NCI-H1694 (cell line): ENCODE measurements at regions not wholly inside any gene's neighbourhood (a gene's known extent, or its start where the extent isn't known, plus 50 kb on each side); places are given as distances from the start of the nearest gene placed in this dataset.

Experiments
- DNase-seq: peaks from one replicate; lab custom pipeline; 2025; lab: John Stamatoyannopoulos, UW

GRCh38 chr21:25329227-25329825 lies 278.0 kb downstream of the MRPL39 start:
- no peak for DNase-seq

- DNase-seq = no peak
Observed at GRCh38 chr21:25328736-25329135, 278.5 kb downstream of the MRPL39 start.

- no peak for DNase-seq
Observed at GRCh38 chr21:25326181-25326580, 281.1 kb downstream of the MRPL39 start.

GRCh38 chr21:25324666-25325065 lies 282.6 kb downstream of the MRPL39 start:
- DNase-seq = no peak

GRCh38 chr21:25323356-25323949 lies 283.8 kb downstream of the MRPL39 start:
- no peak for DNase-seq

- no peak for DNase-seq
Observed at GRCh38 chr21:25314247-25314646, 293.0 kb downstream of the MRPL39 start.

GRCh38 chr21:25313829-25314228 lies 293.5 kb downstream of the MRPL39 start:
- peak; percentile 65 for DNase-seq

GRCh38 chr21:25307489-25307888 lies 299.8 kb downstream of the MRPL39 start:
- DNase-seq = no peak

GRCh38 chr21:25304611-25305010 lies 302.7 kb downstream of the MRPL39 start:
- DNase-seq = no peak

- DNase-seq = no peak
Observed at GRCh38 chr21:25300632-25301031, 306.6 kb downstream of the MRPL39 start.

GRCh38 chr21:25298512-25299491 lies 308.5 kb downstream of the MRPL39 start:
- DNase-seq = no peak

GRCh38 chr21:25297117-25297516 lies 310.2 kb downstream of the MRPL39 start:
- no peak for DNase-seq

- no peak for DNase-seq
Observed at GRCh38 chr21:25296252-25296651, 311.0 kb downstream of the MRPL39 start.

GRCh38 chr21:25292396-25292795 lies 314.9 kb downstream of the MRPL39 start:
- DNase-seq = no peak

GRCh38 chr21:25283720-25284119 lies 323.6 kb downstream of the MRPL39 start:
- DNase-seq = no peak

GRCh38 chr21:25281134-25281533 lies 326.1 kb downstream of the MRPL39 start:
- DNase-seq = no peak

- DNase-seq = no peak
Observed at GRCh38 chr21:25280061-25280460, 327.2 kb downstream of the MRPL39 start.

- DNase-seq = no peak
Observed at GRCh38 chr21:25273959-25274358, 333.3 kb downstream of the MRPL39 start.

- DNase-seq = no peak
Observed at GRCh38 chr21:25254491-25255174, 352.6 kb downstream of the MRPL39 start.

- peak; percentile 50 for DNase-seq
Observed at GRCh38 chr21:25246546-25246945, 360.7 kb downstream of the MRPL39 start.

- no peak for DNase-seq
Observed at GRCh38 chr21:25244735-25245134, 362.5 kb downstream of the MRPL39 start.

GRCh38 chr21:25243808-25244207 lies 363.5 kb downstream of the MRPL39 start:
- DNase-seq = peak; percentile 12
